ENCODE measurements at regions not wholly inside any gene's neighbourhood (a gene's known extent, or its start where the extent isn't known, plus 50 kb on each side); places are given as distances from the start of the nearest gene placed in this dataset.

DNA sequence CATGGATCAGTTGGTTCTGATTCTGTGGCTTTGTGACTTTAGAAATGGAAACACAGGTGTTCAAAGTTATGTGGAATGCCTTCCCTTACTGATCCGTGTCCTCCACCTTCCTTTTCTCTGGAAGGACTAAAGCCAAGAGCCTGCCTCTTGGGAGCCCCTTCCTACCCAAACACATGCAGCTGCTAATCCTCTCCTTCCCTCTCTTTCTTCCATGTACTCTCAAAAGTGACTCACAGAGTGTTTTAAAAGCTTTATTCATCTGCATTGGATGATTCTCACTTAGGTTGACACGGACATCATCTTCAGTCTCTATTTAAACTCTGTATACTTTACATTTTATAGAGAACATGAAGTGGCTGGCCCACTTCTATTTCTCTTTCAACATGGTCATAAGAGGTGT is 856.5 kb upstream of the ARPP21 start:
- DNase-seq (ENCODE audit: low read depth in 6 of 9, low spot score in 9 of 9), result no peak
- Histone ChIP-seq H3K27ac (ENCODE audit: low read depth in 1 of 2, low read length in 1 of 2) (no peak overlapping the region), H3K4me3 (ENCODE audit: low read length in 2 of 2) (no peak overlapping the region), H3K9me3 (ENCODE audit: control insufficient read depth in 2 of 2, insufficient read depth in 1 of 2, low read length in 1 of 2) (no peaks in the 10 kb centered on the region), H3K4me1 (ENCODE audit: control insufficient read depth in 2 of 2, insufficient read depth in 2 of 2, low read length in 2 of 2) (no peaks in the 10 kb centered on the region), H3K36me3 (ENCODE audit: control insufficient read depth in 2 of 2, insufficient read depth in 2 of 2, low read length in 1 of 2) (no peaks in the 10 kb centered on the region), H3K27me3 (ENCODE audit: control insufficient read depth in 2 of 2, insufficient read depth in 1 of 2, low read length in 1 of 2) (no peaks in the 10 kb centered on the region)
- WGBS, result 93% methylated on average over 2 of the region's 2 CpGs

DNA sequence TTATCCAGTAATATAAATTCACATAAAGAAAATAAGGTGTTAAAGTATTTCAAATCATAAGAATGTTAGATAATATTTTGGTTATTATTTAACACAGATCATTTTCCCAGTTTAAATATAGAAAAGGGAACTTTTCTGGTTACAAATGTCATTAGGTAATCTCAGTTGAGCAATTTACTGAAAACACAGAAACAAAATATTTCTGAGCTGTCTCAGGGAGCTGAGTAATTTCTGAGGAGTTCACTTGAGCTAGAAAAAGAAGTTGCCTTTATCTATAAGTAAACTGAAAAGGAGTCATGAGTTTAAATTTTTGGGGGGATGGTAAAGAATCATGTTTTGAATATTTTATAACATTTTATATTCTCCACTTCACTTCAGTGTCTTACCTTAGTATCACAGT is 855.4 kb upstream of the ARPP21 start:
- Histone ChIP-seq H3K4me3 (ENCODE audit: low read length in 2 of 2) (no peak overlapping the region), H3K36me3 (ENCODE audit: control insufficient read depth in 2 of 2, insufficient read depth in 2 of 2, low read length in 1 of 2) (no peaks in the 10 kb centered on the region), H3K27ac (ENCODE audit: low read depth in 1 of 2, low read length in 1 of 2) (no peak overlapping the region), H3K27me3 (ENCODE audit: control insufficient read depth in 2 of 2, insufficient read depth in 1 of 2, low read length in 1 of 2) (no peaks in the 10 kb centered on the region), H3K9me3 (ENCODE audit: control insufficient read depth in 2 of 2, insufficient read depth in 1 of 2, low read length in 1 of 2) (no peaks in the 10 kb centered on the region), H3K4me1 (ENCODE audit: control insufficient read depth in 2 of 2, insufficient read depth in 2 of 2, low read length in 2 of 2) (no peaks in the 10 kb centered on the region)
- DNase-seq (ENCODE audit: low read depth in 6 of 9, low spot score in 9 of 9), result no peak

DNA sequence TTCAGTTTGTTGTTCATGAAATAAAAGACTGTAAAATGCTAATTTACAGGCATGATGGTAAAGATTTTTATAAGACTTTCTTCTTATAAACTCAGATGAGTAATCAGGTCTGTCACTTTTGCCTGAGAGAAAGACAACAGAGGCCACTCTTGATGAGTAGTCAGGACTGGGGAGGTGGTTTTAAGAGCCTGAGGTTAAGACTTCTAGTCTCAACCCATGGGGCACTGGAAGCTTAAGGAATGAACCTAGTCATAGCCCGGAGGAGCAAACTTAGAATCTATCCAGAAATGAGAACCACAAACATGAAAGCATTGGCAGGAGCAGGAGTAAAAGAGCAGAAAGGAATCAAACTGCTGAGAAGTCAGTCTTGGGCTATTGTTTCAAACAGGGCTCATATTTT is 846.3 kb upstream of the ARPP21 start:
- H3K27me3 ChIP-seq (ENCODE audit: control insufficient read depth in 2 of 2, insufficient read depth in 1 of 2, low read length in 1 of 2), result no peaks in the 10 kb centered on the region
- H3K36me3 ChIP-seq (ENCODE audit: control insufficient read depth in 2 of 2, insufficient read depth in 2 of 2, low read length in 1 of 2), result no peaks in the 10 kb centered on the region
- no peaks in the 10 kb centered on the region for H3K9me3 ChIP-seq (ENCODE audit: control insufficient read depth in 2 of 2, insufficient read depth in 1 of 2, low read length in 1 of 2)
- no peak overlapping the region for H3K4me3 ChIP-seq (ENCODE audit: low read length in 2 of 2)
- DNase-seq (ENCODE audit: low read depth in 6 of 9, low spot score in 9 of 9), result no peak
- WGBS, result 90% methylated on average over 1 of the region's 1 CpG
- no peak overlapping the region for H3K27ac ChIP-seq (ENCODE audit: low read depth in 1 of 2, low read length in 1 of 2)
- H3K4me1 ChIP-seq (ENCODE audit: control insufficient read depth in 2 of 2, insufficient read depth in 2 of 2, low read length in 2 of 2), result no peaks in the 10 kb centered on the region

DNA sequence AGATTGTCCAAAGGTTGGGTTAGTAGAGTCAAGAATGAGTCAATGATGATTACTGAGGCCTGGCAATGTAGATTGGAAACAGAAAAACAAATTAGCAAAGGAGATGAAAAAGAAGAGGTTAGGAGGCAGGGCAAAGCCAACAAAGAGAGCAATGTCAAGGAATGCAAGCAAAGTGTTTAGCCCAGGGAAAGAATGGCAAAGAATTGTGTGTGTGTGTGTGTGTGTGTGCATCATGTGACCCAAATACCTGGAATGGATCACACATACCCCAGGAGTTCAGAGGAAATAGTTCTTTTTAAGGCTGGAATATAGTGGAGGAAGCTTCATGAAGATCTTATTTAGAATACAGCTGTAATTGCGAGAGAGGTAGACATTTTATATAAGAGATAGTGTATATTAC is 831.7 kb upstream of the ARPP21 start:
- H3K4me1 ChIP-seq (ENCODE audit: control insufficient read depth in 2 of 2, insufficient read depth in 2 of 2, low read length in 2 of 2), result no peaks in the 10 kb centered on the region
- DNase-seq (ENCODE audit: low read depth in 6 of 9, low spot score in 9 of 9), result no peak
- 98% methylated on average over 1 of the region's 1 CpG for WGBS
- no peak overlapping the region for H3K27ac ChIP-seq (ENCODE audit: low read depth in 1 of 2, low read length in 1 of 2)
- no peaks in the 10 kb centered on the region for H3K9me3 ChIP-seq (ENCODE audit: control insufficient read depth in 2 of 2, insufficient read depth in 1 of 2, low read length in 1 of 2)
- no peak overlapping the region for H3K4me3 ChIP-seq (ENCODE audit: low read length in 2 of 2)
- H3K36me3 ChIP-seq (ENCODE audit: control insufficient read depth in 2 of 2, insufficient read depth in 2 of 2, low read length in 1 of 2), result no peaks in the 10 kb centered on the region
- H3K27me3 ChIP-seq (ENCODE audit: control insufficient read depth in 2 of 2, insufficient read depth in 1 of 2, low read length in 1 of 2), result no peaks in the 10 kb centered on the region

DNA sequence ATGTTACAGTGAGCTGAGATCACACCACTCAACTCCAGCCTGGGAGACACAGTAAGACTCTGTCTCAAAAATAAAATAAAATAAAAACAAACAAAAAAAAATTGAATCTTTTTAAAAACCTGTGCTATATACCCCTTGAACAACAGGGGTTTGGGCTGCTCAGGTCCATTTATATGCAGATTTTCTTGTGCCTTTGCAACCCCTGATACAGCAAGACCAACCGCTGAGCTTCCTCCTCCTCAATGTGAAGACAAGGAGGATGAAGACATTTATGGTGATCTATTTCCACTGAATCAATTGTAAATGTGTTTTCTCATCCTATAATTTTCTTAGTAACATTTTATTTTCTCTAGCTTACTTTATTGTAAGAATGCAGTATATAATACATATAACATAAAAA is 831.0 kb upstream of the ARPP21 start:
- Histone ChIP-seq H3K9me3 (ENCODE audit: control insufficient read depth in 2 of 2, insufficient read depth in 1 of 2, low read length in 1 of 2) (no peaks in the 10 kb centered on the region), H3K36me3 (ENCODE audit: control insufficient read depth in 2 of 2, insufficient read depth in 2 of 2, low read length in 1 of 2) (no peaks in the 10 kb centered on the region), H3K4me3 (ENCODE audit: low read length in 2 of 2) (no peak overlapping the region), H3K4me1 (ENCODE audit: control insufficient read depth in 2 of 2, insufficient read depth in 2 of 2, low read length in 2 of 2) (no peaks in the 10 kb centered on the region), H3K27me3 (ENCODE audit: control insufficient read depth in 2 of 2, insufficient read depth in 1 of 2, low read length in 1 of 2) (no peaks in the 10 kb centered on the region), H3K27ac (ENCODE audit: low read depth in 1 of 2, low read length in 1 of 2) (no peak overlapping the region)
- WGBS, result 95% methylated on average over 1 of the region's 1 CpG
- no peak for DNase-seq (ENCODE audit: low read depth in 6 of 9, low spot score in 9 of 9)

DNA sequence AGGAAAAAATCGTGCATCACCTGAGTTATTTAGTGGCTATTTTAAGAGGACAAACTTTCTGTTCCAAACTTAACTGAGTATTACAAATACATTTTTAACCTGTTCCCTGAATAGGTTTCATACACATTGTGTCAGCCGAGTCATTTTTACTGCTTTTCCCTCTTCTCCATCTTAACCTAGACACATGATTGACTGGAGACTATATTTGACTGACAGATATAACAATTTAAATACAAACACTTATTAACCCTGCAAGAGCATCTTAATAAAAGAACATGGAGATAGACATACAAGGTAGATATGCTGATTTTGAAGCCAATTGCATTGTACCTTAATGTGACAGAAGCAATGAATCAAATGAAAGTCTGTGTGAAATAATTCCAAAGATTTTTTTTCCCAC is 810.5 kb upstream of the ARPP21 start:
- Histone ChIP-seq H3K4me1 (ENCODE audit: control insufficient read depth in 2 of 2, insufficient read depth in 2 of 2, low read length in 2 of 2) (no peaks in the 10 kb centered on the region), H3K4me3 (ENCODE audit: low read length in 2 of 2) (no peak overlapping the region), H3K36me3 (ENCODE audit: control insufficient read depth in 2 of 2, insufficient read depth in 2 of 2, low read length in 1 of 2) (no peaks in the 10 kb centered on the region), H3K27ac (ENCODE audit: low read depth in 1 of 2, low read length in 1 of 2) (no peak overlapping the region), H3K27me3 (ENCODE audit: control insufficient read depth in 2 of 2, insufficient read depth in 1 of 2, low read length in 1 of 2) (no peaks in the 10 kb centered on the region), H3K9me3 (ENCODE audit: control insufficient read depth in 2 of 2, insufficient read depth in 1 of 2, low read length in 1 of 2) (peaks cover 0 to 4% of the 10 kb centered on the region in 2 donors)
- WGBS, result 91% methylated on average over 2 of the region's 2 CpGs
- DNase-seq (ENCODE audit: low read depth in 6 of 9, low spot score in 9 of 9), result no peak

DNA sequence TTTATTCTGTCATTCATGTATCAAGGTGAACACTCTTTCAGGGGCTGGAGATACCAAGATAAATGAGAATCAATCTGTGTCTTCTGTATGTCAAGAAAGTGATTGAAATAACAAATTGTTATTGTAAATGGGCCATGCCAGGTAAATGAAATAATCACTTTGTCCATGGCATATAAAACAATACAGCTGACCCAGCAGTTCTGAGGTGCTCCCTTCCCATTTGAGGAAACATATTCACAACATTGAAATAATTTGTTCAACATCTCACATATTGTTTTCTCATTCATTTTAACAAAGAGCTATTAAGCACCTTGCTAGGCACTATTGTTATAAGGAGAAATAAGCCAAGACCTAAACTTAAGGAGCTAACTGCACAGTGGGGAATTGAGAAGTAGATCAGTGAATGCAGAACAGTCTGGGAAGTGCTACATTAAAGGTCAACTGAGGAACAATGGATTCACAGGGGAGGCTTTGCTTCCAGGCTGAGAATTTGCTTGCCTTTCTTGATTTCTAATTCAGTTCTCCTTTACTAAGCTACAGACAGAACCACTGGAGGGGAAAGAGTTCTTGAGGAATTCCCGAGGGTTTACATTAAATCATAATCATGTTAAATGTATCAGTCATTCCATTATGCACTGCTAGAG is 806.3 kb upstream of the ARPP21 start:
- no peak for DNase-seq (ENCODE audit: low read depth in 6 of 9, low spot score in 9 of 9)
- Histone ChIP-seq H3K4me1 (ENCODE audit: control insufficient read depth in 2 of 2, insufficient read depth in 2 of 2, low read length in 2 of 2) (no peaks in the 10 kb centered on the region), H3K36me3 (ENCODE audit: control insufficient read depth in 2 of 2, insufficient read depth in 2 of 2, low read length in 1 of 2) (no peaks in the 10 kb centered on the region), H3K9me3 (ENCODE audit: control insufficient read depth in 2 of 2, insufficient read depth in 1 of 2, low read length in 1 of 2) (no peaks in the 10 kb centered on the region), H3K27me3 (ENCODE audit: control insufficient read depth in 2 of 2, insufficient read depth in 1 of 2, low read length in 1 of 2) (no peaks in the 10 kb centered on the region), H3K27ac (ENCODE audit: low read depth in 1 of 2, low read length in 1 of 2) (no peak overlapping the region), H3K4me3 (ENCODE audit: low read length in 2 of 2) (no peak overlapping the region)
- WGBS, result 90% methylated on average over 1 of the region's 1 CpG

DNA sequence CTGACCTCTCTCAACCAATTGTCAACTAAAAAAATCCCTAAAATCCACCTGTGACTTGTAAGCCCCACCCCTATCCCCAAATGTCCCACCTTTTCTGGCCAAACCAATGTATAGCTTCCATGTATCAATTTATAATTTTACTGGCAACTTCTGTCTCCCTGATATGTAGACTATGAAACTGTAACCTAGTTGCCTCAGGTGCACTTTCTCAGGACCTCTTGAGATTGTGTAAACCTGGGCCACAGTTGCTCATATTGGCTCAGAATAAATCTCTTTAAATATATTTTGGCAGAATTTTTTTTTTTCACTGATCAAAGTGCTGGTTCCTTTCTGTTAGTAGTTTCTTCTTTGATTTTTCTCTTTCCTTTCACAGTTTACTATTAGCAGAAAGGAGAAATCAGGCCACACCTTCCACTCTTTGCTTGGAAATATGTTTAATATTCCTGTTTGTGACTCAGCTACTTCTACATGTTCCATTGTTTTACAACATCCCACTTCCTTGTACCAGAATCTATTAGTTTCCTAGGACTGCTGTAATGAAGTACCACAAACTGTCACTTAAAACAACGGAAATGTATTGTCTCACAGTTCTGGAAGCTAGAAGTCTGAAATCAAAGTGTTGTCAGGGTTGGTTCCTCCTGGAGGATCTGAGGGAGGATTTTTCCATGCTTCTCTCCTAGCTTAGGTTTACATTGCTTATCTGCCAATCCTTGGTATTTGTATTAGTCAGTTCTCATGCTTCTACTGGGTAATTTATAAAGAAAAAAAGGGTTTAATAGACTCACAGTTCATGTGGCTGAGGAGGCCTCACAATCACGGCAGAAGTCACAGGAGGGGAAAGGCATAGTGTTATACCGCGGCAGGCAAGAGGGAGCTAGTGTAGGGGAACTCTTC is 801.2 kb upstream of the ARPP21 start:
- 94% methylated on average over 4 of the region's 4 CpGs for WGBS

DNA sequence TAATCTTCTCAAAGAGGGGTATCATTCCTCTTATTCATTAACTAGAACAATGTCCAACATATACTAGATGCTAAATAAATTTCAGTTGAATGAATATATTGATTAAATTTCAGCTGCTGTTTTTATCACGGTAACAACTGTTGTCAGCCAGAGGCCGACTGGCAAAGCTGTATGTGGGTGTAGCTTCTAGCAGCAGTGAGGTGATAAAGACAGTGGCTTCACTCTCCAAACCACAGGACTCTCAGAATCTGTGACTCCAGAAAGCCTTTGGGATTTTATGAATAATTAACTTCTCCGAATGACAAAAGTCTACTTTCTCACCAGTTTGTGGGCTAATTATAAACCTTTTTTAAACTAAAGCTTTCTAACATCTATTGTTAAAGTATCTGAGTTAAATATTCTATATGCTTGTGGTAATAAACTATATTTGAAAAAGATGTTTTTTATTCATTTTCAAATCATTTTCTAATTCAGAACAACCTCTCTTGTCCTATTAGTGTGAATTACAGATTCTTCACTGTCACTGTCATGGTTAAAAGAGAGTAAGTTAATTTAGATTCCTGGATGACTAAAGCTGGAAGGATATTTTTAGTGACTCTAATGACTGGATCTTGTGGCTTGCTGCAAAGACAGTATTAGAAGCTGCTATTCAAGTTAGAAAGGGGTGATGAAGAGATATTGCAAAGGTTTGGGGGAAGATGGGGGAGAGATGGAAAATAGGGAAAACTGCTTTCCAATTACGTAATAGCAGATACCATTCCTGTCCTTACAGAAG is 796.4 kb upstream of the ARPP21 start:
- Histone ChIP-seq H3K9me3 (ENCODE audit: control insufficient read depth in 2 of 2, insufficient read depth in 1 of 2, low read length in 1 of 2) (no peaks in the 10 kb centered on the region), H3K4me3 (ENCODE audit: low read length in 2 of 2) (no peak overlapping the region), H3K4me1 (ENCODE audit: control insufficient read depth in 2 of 2, insufficient read depth in 2 of 2, low read length in 2 of 2) (no peaks in the 10 kb centered on the region), H3K36me3 (ENCODE audit: control insufficient read depth in 2 of 2, insufficient read depth in 2 of 2, low read length in 1 of 2) (no peaks in the 10 kb centered on the region), H3K27me3 (ENCODE audit: control insufficient read depth in 2 of 2, insufficient read depth in 1 of 2, low read length in 1 of 2) (no peaks in the 10 kb centered on the region), H3K27ac (ENCODE audit: low read depth in 1 of 2, low read length in 1 of 2) (no peak overlapping the region)
- no peak for DNase-seq (ENCODE audit: low read depth in 6 of 9, low spot score in 9 of 9)
- WGBS, result 91% methylated on average over 4 of the region's 4 CpGs

More for the DNA sequence above, 801.2 kb upstream of the ARPP21 start:
- no peak overlapping the region for H3K27ac ChIP-seq (ENCODE audit: low read depth in 1 of 2, low read length in 1 of 2)
- no peak for DNase-seq (ENCODE audit: low read depth in 6 of 9, low spot score in 9 of 9)
- H3K4me1 ChIP-seq (ENCODE audit: control insufficient read depth in 2 of 2, insufficient read depth in 2 of 2, low read length in 2 of 2), result no peaks in the 10 kb centered on the region
- no peak overlapping the region for H3K4me3 ChIP-seq (ENCODE audit: low read length in 2 of 2)
- H3K27me3 ChIP-seq (ENCODE audit: control insufficient read depth in 2 of 2, insufficient read depth in 1 of 2, low read length in 1 of 2), result no peaks in the 10 kb centered on the region
- H3K36me3 ChIP-seq (ENCODE audit: control insufficient read depth in 2 of 2, insufficient read depth in 2 of 2, low read length in 1 of 2), result no peaks in the 10 kb centered on the region
- H3K9me3 ChIP-seq (ENCODE audit: control insufficient read depth in 2 of 2, insufficient read depth in 1 of 2, low read length in 1 of 2), result no peaks in the 10 kb centered on the region
